ENCODE measurements at regions not wholly inside any gene's neighbourhood (a gene's known extent, or its start where the extent isn't known, plus 50 kb on each side); places are given as distances from the start of the nearest gene placed in this dataset.
"Not testable (repeated sequence)": the region's sequence is repeated elsewhere in the genome, so short reads cannot be mapped to it uniquely, and the experiment has no call there.

- no peak for DNase-seq
Measured at GRCh38 chr3:22334996-22335395, 584.0 kb upstream of the ZNF385D start.

GRCh38 chr3:22349215-22349851 lies 598.3 kb upstream of the ZNF385D start:
- no peak for DNase-seq

DNA sequence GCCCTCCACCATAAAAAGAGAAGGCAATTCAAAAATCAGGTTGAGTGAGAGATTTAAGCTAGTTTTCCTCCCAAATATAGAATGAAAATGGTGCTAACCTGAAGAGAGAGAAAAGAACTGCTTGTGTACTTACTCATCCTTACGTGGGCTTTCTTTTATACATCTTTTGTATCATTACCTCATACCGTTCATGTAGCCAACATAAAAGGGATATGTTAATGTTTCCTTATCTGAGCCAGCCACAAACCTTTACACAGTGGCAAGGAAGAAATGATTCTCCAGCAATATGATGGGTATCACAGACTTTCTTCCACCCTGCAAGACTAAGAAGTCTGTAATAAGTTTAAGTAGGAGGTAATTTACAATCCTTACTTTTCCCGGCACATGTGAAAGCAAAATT lies 600.8 kb upstream of the ZNF385D start:
- no peak for DNase-seq

GRCh38 chr3:22353126-22353525 lies 602.1 kb upstream of the ZNF385D start:
- no peak for DNase-seq

DNA sequence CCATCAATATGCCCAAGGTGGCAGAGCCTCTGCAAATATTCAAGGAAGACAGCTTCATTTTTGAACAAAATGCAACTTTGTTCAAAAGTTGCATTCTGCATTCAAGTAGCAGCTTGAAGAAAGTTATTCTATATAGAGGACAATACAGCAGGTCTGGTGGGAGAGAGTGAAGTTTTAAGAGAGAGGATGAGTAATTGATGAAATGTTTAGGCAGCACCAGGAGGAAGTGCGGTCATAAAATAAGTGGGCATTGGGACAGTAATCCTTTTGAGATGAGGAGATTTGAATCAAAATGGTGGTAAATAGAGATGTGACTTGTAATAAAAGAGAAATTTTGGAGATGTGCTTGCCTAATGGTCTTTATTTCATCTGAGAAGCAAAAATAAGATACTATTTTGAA lies 607.3 kb upstream of the ZNF385D start:
- DNase-seq = no peak

GRCh38 chr3:22360164-22360563 lies 609.2 kb upstream of the ZNF385D start:
- no peak for DNase-seq

DNA sequence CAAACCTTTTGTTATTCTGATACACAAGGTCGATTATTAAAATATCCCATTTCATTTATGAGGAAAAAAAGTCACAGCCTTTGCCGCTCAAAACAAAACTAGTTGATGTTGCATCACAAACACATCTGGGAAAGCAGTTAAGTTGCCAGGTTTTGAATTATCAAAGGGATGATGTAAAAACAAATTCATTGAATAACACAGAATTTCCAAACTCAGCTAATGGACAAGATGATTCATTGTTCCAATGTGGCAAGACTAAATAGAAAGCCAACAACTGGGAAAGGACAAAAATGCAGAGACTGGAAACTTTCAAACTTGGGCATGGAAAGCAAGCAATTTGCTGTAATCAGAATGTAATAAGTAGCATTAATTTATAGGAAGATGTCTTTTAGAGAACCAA lies 610.0 kb upstream of the ZNF385D start:
- DNase-seq = no peak

DNA sequence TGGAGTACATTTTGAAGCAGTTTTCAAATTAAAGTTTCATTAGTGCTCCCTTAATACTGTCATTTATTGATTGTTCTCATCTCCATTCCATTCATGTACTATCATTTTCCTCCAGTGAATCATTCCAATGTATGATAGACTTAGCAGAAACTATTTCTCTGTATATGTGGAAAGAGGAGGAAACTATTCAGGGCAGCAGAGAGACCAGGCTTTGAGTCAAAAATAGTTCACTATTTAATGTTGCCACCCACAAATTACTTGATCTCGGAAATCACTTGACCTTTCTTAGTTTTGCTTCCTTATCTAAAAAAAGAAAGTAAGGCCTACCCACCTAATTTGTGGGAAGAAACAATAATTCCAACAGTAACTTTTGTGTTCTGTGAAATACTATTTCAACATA lies 610.5 kb upstream of the ZNF385D start:
- DNase-seq = no peak

- no peak for DNase-seq
Measured at GRCh38 chr3:22364851-22365250, 613.8 kb upstream of the ZNF385D start.

DNA sequence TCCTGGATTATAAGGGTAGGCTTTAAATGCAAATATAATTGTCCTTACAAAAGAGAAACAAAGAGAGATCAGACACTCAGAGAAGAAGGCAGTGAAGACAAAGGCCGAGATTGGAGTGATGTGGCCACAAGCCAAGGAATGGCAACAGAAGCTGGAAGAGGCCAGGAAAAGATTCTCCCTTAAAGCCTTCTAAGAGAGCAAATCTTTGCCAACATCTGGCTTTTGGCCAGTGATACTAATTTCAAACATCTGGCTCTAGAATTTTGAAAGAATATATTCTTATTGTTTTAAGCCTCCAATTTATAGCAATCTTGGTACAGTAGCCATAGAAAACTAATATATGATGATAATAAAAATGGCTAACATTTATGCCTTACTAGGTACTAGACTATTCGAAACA lies 615.8 kb upstream of the ZNF385D start:
- DNase-seq = no peak

DNA sequence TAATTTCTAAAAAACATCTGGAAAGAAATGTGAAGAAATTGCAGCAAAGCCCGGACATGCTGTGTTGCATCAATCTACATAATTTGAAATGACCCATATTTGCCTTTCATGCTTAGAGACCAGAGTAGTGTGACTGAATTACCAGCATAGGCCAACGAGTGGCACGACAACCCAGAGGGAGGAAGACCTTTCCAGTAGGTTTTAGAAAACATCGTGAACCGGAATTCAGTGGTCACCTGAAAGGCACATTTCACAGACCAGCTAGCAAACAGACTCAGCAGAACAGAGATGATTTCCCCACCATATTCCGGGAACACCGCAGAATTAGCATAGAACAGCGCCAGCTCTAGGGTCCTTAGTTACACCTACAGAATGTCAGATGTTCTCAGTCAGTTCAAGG lies 620.0 kb upstream of the ZNF385D start:
- DNase-seq = no peak

DNA sequence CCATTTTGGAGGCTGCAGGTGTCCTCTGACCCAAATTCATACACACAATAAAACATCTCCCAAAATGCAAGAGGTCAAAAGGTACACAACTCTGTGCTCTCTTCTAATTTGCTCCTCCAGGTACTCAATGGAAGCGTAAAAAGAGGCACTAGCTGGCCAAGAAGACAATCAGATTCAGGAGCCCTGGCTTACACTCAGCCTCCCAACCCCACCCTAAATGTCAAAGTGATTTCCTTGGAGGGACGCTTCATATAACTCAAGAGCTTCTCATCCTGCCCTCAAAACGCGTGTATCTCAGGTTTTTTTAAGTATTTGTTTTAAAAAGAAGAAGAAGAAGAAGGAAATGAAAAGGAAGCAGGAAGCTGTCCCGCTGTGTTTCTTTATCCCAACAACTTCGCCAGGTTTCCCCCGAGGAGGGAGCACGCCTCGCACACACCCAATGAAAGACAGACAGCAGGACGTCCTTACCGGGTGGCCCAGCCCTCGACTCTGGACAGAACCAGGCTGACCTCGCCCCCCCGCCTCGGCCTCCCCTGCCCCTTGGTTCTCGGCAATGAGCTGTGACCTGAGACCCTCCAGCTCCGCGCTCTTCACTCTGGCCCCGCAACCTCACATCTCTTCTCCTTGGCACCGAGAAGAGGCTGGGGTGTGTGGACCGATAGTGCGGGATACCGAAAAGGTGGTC lies 620.7 kb upstream of the ZNF385D start:
- DNase-seq = no peak

GRCh38 chr3:22372292-22373062 lies 621.5 kb upstream of the ZNF385D start:
- no peak for DNase-seq

GRCh38 chr3:22373182-22373581 lies 622.2 kb upstream of the ZNF385D start:
- no peak for DNase-seq

DNA sequence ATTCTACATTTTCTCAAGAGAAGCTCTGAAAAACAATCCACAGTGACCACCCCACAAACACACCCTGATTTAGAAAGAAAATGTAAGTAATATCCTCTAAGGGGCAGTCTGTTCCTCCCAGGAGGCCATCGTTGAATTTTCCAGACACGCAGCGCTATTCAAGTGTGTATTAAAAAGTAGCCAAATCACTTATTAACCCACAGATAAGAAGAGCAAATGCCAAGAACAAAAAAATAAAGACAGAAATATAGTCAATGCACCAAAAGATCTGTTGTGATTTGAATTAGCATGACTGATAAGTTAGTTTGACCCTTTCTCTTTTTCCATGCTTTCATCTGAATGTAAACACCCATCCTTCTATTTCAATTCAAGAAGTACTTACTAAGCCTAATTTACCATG lies 622.8 kb upstream of the ZNF385D start:
- no peak for DNase-seq

- DNase-seq = no peak
Measured at GRCh38 chr3:22377421-22377820, 626.4 kb upstream of the ZNF385D start.

DNA sequence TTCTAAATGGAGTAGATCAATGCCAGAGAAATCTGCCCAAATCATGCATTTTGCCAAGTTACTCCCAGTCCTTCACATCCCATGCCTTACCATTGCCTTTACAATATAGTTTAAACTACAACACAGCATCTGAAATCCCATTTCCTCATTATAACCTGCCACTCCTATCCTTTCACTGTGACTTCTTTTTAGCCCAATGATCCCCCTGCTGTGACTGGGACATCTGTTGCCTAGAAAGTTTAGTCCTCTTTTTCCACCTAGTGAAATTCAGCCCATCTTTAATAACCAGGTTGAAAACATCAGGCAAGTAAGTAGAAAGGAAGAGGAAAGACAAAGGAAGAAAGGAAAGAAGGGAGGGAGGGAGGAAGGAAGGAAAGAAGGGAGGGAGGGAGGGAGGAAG lies 627.9 kb upstream of the ZNF385D start:
- DNase-seq = no peak

GRCh38 chr3:22380253-22380652 lies 629.2 kb upstream of the ZNF385D start:
- no peak for DNase-seq

- not testable (repeated sequence) for DNase-seq
Measured at GRCh38 chr3:22381564-22381963, 630.6 kb upstream of the ZNF385D start.

DNA sequence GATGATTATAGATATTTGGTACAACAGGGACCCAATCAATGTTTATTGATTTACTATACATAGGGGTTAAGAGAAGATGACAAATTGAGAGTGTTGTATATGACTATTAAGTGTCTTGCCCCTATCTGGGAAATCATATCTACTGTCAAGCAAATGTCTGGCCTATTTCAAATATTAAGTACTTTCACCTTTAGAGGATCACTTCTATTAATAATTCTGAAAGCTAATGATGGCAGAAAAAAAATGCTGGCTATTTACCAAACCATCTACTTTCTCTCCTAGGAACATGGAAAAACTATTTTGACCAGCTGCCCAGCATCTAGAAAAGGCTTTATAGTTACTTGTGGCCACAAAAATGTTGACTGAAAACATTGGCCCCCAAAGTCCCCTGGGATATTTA lies 632.3 kb upstream of the ZNF385D start:
- no peak for DNase-seq

- DNase-seq = no peak
Measured at GRCh38 chr3:22386107-22386506, 635.1 kb upstream of the ZNF385D start.

DNA sequence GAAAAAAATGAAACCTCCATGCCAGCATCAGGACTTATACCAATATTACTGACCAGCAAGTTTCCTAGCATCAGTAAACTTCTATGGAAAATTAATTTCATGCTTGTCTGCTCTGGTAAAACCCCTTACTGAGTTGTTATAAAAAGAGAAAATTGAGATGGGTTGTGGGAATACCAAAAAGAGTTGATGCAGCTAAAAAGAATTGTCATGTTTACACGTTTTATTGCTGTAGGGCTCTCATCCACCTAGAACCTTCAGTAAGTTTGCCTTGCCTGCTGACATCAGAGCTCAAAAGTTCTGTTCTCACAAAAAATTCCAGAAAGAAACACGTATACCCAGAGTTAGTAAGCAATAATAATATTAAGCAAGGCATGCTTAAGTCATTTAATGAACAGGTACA lies 641.3 kb upstream of the ZNF385D start:
- no peak for DNase-seq

DNA sequence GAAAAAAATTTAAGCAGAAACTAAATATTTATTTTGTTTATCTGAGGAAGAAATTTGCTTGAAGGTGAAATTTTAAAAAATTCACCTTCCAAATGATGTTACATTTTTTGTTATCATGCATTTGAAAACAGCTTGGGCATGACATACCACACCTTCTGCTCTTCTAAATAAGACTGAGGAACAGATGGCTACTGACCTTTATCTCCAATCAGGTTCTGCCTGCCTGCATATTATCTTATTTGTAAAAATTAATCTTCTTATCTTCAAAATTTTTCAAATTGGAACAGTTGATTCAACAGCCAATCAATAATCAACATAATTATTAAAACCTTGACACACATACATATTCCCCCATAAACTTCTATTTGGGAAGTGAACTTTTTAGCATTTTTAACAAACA lies 641.8 kb upstream of the ZNF385D start:
- no peak for DNase-seq

DNA sequence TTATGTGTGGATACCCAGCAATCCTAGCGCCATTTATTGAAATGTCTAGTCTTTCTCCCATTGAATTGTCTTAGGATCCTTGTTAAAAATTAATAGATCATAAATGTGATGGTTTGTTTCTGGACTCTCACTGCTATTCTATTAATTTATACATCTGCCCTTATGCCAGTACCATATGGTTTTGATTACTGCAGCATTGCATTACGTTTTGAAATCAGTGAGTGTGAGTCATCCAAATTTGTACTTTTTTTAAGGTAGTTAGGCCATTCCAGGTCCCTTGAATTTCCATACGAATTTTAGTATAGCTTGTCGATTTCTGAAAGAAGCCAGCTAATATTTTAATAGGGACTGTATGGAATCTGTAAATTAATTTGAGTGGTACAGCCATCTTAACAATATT lies 648.6 kb upstream of the ZNF385D start:
- DNase-seq = no peak
